A673 (cell line): ENCODE measurements at regions not wholly inside any gene's neighbourhood (a gene's known extent, or its start where the extent isn't known, plus 50 kb on each side); places are given as distances from the start of the nearest gene placed in this dataset.

Experiments used
- BruUV-seq: library from RNA; stranded (reverse); fragments of 400-500 nt; replicated peaks from 2 replicates; lab custom pipeline; 2021; lab: Mats Ljungman, UMichigan
- CTCF ChIA-PET: fragments of 300-600 bp; sonication (Branson Sonifier 250); formaldehyde crosslinking; loops from one replicate; lab custom pipeline; 2022; ENCODE audit warnings: antibody characterized with exemption; lab: Charles Lee
- POLR2A ChIA-PET: fragments of 300-600 bp; sonication (Branson Sonifier 250); formaldehyde crosslinking; loops from one replicate; lab custom pipeline; 2022; ENCODE audit warnings: antibody characterized with exemption; ENCODE audit not compliant: low non-redundant PET; lab: Charles Lee
- DNase-seq: peaks from one replicate; pipeline ENCODE4 v3.0.0-alpha.2; 2015; ENCODE audit warnings: low spot score
- H3K27ac ChIP-seq: fragments of 200-600 bp; sonication (generic); 2 replicates; pipeline ENCODE4 v1.5.1; 2016; ENCODE audit warnings: mixed run types, low read depth, mild to moderate bottlenecking, mixed read lengths, antibody characterized with exemption, low read length; ENCODE audit not compliant: poor library complexity, severe bottlenecking
- H3K27me3 ChIP-seq: fragments of 200-600 bp; sonication (generic); replicated peaks from 2 replicates; pipeline ENCODE4 v1.6.1; 2017; ENCODE audit warnings: mixed run types, low read depth, mild to moderate bottlenecking, mixed read lengths, antibody characterized with exemption, low read length; ENCODE audit not compliant: insufficient read depth, poor library complexity
- H3K36me3 ChIP-seq: fragments of 200-600 bp; sonication (generic); 2 replicates; pipeline ENCODE4 v1.6.1; 2016; ENCODE audit warnings: mixed run types, mild to moderate bottlenecking, mixed read lengths, antibody characterized with exemption, low read length; ENCODE audit not compliant: insufficient read depth, poor library complexity, severe bottlenecking
- H3K4me1 ChIP-seq: fragments of 200-600 bp; sonication (generic); 2 replicates; pipeline ENCODE4 v1.6.1; 2017; ENCODE audit warnings: mixed run types, mild to moderate bottlenecking, mixed read lengths, antibody characterized with exemption, low read length; ENCODE audit not compliant: insufficient read depth, poor library complexity, severe bottlenecking
- H3K4me3 ChIP-seq: fragments of 200-600 bp; sonication (generic); 2 replicates; pipeline ENCODE4 v1.5.1; 2016; ENCODE audit warnings: low read depth, mixed run types, mild to moderate bottlenecking, mixed read lengths, low read length; ENCODE audit not compliant: poor library complexity, severe bottlenecking
- H3K9me3 ChIP-seq: fragments of 200-600 bp; sonication (generic); 2 replicates; pipeline ENCODE4 v1.6.1; 2016; ENCODE audit warnings: mixed run types, low read depth, mild to moderate bottlenecking, mixed read lengths, antibody characterized with exemption, low read length; ENCODE audit not compliant: poor library complexity, severe bottlenecking
- CTCF ChIP-seq: fragments of 300-800, 200-600 bp; sonication (generic); conservative IDR thresholded peaks from 2 replicates; pipeline ENCODE4 v1.5.1; 2017; ENCODE audit warnings: low read depth, mild to moderate bottlenecking, antibody characterized with exemption, low read length, moderate library complexity, mixed read lengths
- EZH2 ChIP-seq: fragments of 200-600 bp; sonication (generic); IDR thresholded peaks from 2 replicates; pipeline ENCODE4 v1.6.1; 2017; ENCODE audit warnings: borderline replicate concordance, low read depth, mild to moderate bottlenecking, mixed read lengths, antibody characterized with exemption, low read length; ENCODE audit not compliant: poor library complexity, severe bottlenecking
- intact Hi-C: fragments of 100-400 bp; cut with micrococcal nuclease; formaldehyde crosslinking; loops from one replicate; pipeline ENCODE4 v1.10.0; 2022; ENCODE audit not compliant: unreplicated experiment

GRCh38 chr13:61756031-61756430 lies 340.4 kb upstream of the PCDH20 start:
- H3K27me3 ChIP-seq = no peaks in the 10 kb centered on the region
- TF ChIP-seq CTCF (no peak), EZH2 (no peak)
- H3K36me3 ChIP-seq = no peaks in the 10 kb centered on the region
- BruUV-seq = no TSS peak
- H3K4me1 ChIP-seq = no peaks in the 10 kb centered on the region
- no peak overlapping the region for H3K4me3 ChIP-seq
- DNase-seq = no peak
- ChIA-PET POLR2A (no interaction called here), CTCF (no interaction called here)
- peaks cover 14% of the 10 kb centered on the region for H3K9me3 ChIP-seq
- intact Hi-C loops = no loop called here
- no peak overlapping the region for H3K27ac ChIP-seq

- H3K27me3 ChIP-seq = no peaks in the 10 kb centered on the region
- CTCF ChIA-PET = no interaction called here
- no peak overlapping the region for H3K27ac ChIP-seq
- DNase-seq = no peak
- intact Hi-C loops = no loop called here
- no peak overlapping the region for H3K4me3 ChIP-seq
- peaks cover 7% of the 10 kb centered on the region for H3K9me3 ChIP-seq
- no peaks in the 10 kb centered on the region for H3K4me1 ChIP-seq
- BruUV-seq = no TSS peak
- POLR2A ChIA-PET = no interaction called here
- no peaks in the 10 kb centered on the region for H3K36me3 ChIP-seq
- no peak for TF ChIP-seq CTCF
- TF ChIP-seq EZH2 = no peak
Measured at GRCh38 chr13:61751039-61751438, 335.4 kb upstream of the PCDH20 start.

- no peak for DNase-seq
- Histone ChIP-seq H3K9me3 (no peaks in the 10 kb centered on the region), H3K36me3 (no peaks in the 10 kb centered on the region), H3K27me3 (no peaks in the 10 kb centered on the region), H3K4me1 (no peaks in the 10 kb centered on the region), H3K27ac (no peak overlapping the region), H3K4me3 (no peak overlapping the region)
- intact Hi-C loops = no loop called here
- no peak for TF ChIP-seq EZH2
- no peak for TF ChIP-seq CTCF
- ChIA-PET CTCF (no interaction called here), POLR2A (no interaction called here)
- no TSS peak for BruUV-seq
Measured at GRCh38 chr13:61738236-61738750, 322.6 kb upstream of the PCDH20 start.
